GM12878 (cell line): ENCODE measurements at regions not wholly inside any gene's neighbourhood (a gene's known extent, or its start where the extent isn't known, plus 50 kb on each side); places are given as distances from the start of the nearest gene placed in this dataset.

Source experiments
- EGR1 ChIP-seq, 2 experiments: IDR thresholded peaks; 1 replicate in 1 of 2; 2 replicates in 1 of 2; pipeline ENCODE4 v1.6.1; 2011 to 2012; ENCODE audit warnings: low read depth in 2 of 2, low read length in 2 of 2, borderline replicate concordance in 1 of 2, mild to moderate bottlenecking in 1 of 2, moderate library complexity in 1 of 2
- NFYB ChIP-seq: IDR thresholded peaks from 2 replicates; pipeline ENCODE4 v1.6.1; 2011; ENCODE audit warnings: low read depth, mild to moderate bottlenecking, low read length, improper control_type of control experiment, moderate library complexity; ENCODE audit not compliant: insufficient read depth
- TCF12 ChIP-seq: IDR thresholded peaks from 2 replicates; pipeline ENCODE4 v1.6.1; 2011; ENCODE audit warnings: low read depth, mild to moderate bottlenecking, low read length
- TCF7 ChIP-seq: IDR thresholded peaks from 2 replicates; pipeline ENCODE4 v1.6.1; 2014; ENCODE audit warnings: antibody characterized with exemption, borderline replicate concordance
- TF ChIP-seq, protein P1 (sequence below): IDR thresholded peaks from 2 replicates; pipeline ENCODE4 v1.6.1; 2011; ENCODE audit warnings: low read depth, mild to moderate bottlenecking, low read length, moderate library complexity, borderline replicate concordance; ENCODE audit errors: extremely low read depth
- TF ChIP-seq, protein P2 (sequence below): IDR thresholded peaks from 2 replicates; pipeline ENCODE4 v1.6.1; 2011; ENCODE audit warnings: borderline replicate concordance, low read depth, mild to moderate bottlenecking, moderate library complexity, low read length; ENCODE audit not compliant: insufficient read depth, poor library complexity, severe bottlenecking

DNA sequence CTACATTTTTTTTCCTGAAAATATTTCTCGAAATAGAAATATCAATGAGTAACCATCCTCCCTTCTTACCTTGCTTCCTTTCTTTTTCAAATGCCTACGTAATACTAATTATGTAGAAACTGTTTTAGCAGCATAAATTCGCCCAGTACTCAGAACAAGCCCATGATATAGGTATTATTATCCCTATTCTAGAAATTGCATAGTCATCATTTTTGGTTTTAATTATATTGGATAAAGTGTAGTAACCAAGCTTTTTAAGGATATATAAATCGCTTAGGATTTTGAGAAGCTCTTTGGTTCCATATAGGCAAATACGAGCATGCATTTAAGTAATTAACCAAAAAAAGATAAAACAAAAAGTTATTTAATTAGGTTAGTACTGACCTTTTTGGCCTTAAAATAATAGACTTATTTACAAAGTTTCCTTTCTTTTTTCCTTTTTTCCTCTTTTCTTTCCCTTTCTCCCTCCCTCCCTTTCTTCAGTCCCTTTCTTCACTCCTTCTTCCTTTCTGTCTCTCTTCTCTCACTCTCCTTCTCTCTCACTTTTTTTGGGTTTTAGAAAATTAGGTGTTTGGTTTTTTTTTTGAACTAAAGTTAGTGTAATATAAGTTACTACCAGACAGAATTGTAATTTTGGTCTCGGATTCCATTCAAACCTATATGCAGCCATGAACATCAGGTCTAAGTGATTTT lies 457.7 kb downstream of the RFPL4B start:
- TF ChIP-seq NFYB (no peak), TCF12 (no peak), EGR1 (IDR thresholded peaks at IDR 0.05; ENCODE audit: borderline replicate concordance in 1 of 2, low read depth in 2 of 2, low read length in 2 of 2) (no peak), TCF7 (no peak)
- TF ChIP-seq, protein P1, sequence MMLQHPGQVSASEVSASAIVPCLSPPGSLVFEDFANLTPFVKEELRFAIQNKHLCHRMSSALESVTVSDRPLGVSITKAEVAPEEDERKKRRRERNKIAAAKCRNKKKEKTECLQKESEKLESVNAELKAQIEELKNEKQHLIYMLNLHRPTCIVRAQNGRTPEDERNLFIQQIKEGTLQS = no peak
- TF ChIP-seq, protein P2, sequence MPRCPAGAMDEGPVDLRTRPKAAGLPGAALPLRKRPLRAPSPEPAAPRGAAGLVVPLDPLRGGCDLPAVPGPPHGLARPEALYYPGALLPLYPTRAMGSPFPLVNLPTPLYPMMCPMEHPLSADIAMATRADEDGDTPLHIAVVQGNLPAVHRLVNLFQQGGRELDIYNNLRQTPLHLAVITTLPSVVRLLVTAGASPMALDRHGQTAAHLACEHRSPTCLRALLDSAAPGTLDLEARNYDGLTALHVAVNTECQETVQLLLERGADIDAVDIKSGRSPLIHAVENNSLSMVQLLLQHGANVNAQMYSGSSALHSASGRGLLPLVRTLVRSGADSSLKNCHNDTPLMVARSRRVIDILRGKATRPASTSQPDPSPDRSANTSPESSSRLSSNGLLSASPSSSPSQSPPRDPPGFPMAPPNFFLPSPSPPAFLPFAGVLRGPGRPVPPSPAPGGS = no peak
